IMR-90 (cell line): ENCODE measurements at regions not wholly inside any gene's neighbourhood (a gene's known extent, or its start where the extent isn't known, plus 50 kb on each side); places are given as distances from the start of the nearest gene placed in this dataset.

Experiments
- ATAC-seq: fragments of 200-7000 bp; cut with Tn5 transposase; 2 replicates; pipeline ENCODE4 v1.9.1; 2020; ENCODE audit warnings: low read depth, mild to moderate bottlenecking, moderate library complexity
- BruUV-seq: library from RNA; stranded (reverse); fragments of 400-500 nt; replicated peaks from 2 replicates; lab custom pipeline; 2021; lab: Mats Ljungman, UMichigan
- CTCF ChIA-PET: fragments of 300-600 bp; formaldehyde crosslinking; extraction: SDS; loops from one replicate; lab custom pipeline; 2021; ENCODE audit warnings: antibody characterized with exemption; lab: Yijun Ruan, JAX
- POLR2A ChIA-PET: fragments of 300-600 bp; sonication (Branson Sonifier 250); formaldehyde crosslinking; loops from one replicate; lab custom pipeline; 2022; ENCODE audit warnings: antibody characterized with exemption; ENCODE audit not compliant: unreplicated experiment; lab: Charles Lee
- DNase-seq: peaks from one replicate; pipeline ENCODE4 v3.0.0; 2013
- H2AFZ ChIP-seq: replicated peaks from 2 replicates; pipeline ENCODE3; 2013; ENCODE audit warnings: low read length, mild to moderate bottlenecking; ENCODE audit not compliant: poor library complexity
- H2AK5ac ChIP-seq: 2 replicates; pipeline ENCODE4 v1.6.1; 2013; ENCODE audit warnings: low read depth, low read length, inconsistent platforms
- H2AK9ac ChIP-seq: replicated peaks from 2 replicates; pipeline ENCODE3; 2013; ENCODE audit warnings: mild to moderate bottlenecking, low read depth, low read length, moderate library complexity; ENCODE audit not compliant: poor library complexity
- H2BK120ac ChIP-seq: 2 replicates; pipeline ENCODE4 v1.6.1; 2013; ENCODE audit warnings: low read depth, low read length, inconsistent platforms
- H2BK15ac ChIP-seq: 3 replicates; pipeline ENCODE4 v1.6.1; 2013; ENCODE audit warnings: low read depth, low read length, inconsistent platforms
- H2BK20ac ChIP-seq: 2 replicates; pipeline ENCODE4 v1.6.1; 2013; ENCODE audit warnings: low read depth, mild to moderate bottlenecking, inconsistent platforms, low read length, moderate library complexity
- H2BK5ac ChIP-seq: 2 replicates; pipeline ENCODE4 v1.6.1; 2013; ENCODE audit warnings: mild to moderate bottlenecking, low read depth, low read length, inconsistent platforms; ENCODE audit not compliant: poor library complexity, severe bottlenecking
- H3K14ac ChIP-seq: replicated peaks from 2 replicates; pipeline ENCODE4 v1.6.1; 2013; ENCODE audit warnings: low read depth, low read length, inconsistent platforms
- H3K18ac ChIP-seq: 2 replicates; pipeline ENCODE4 v1.6.1; 2013; ENCODE audit warnings: low read depth, low read length, control low read depth
- H3K23ac ChIP-seq: 2 replicates; pipeline ENCODE4 v1.6.1; 2013; ENCODE audit warnings: low read depth, low read length, inconsistent platforms
- H3K27ac ChIP-seq: 2 replicates; pipeline ENCODE4 v1.5.1; 2013; ENCODE audit warnings: mild to moderate bottlenecking, control low read depth, low read length; ENCODE audit not compliant: insufficient read depth
- H3K27me3 ChIP-seq: 2 replicates; pipeline ENCODE4 v1.6.1; 2013; ENCODE audit warnings: low read length; ENCODE audit not compliant: control insufficient read depth, insufficient read depth
- H3K36me3 ChIP-seq: 2 replicates; pipeline ENCODE4 v1.6.1; 2013; ENCODE audit warnings: low read length, mixed read lengths; ENCODE audit not compliant: control insufficient read depth, insufficient read depth
- H3K4ac ChIP-seq: 2 replicates; pipeline ENCODE4 v1.6.1; 2013; ENCODE audit warnings: low read depth, low read length, inconsistent platforms
- H3K4me1 ChIP-seq: 2 replicates; pipeline ENCODE4 v1.6.1; 2013; ENCODE audit warnings: low read length, mixed read lengths; ENCODE audit not compliant: control insufficient read depth, insufficient read depth
- H3K4me2 ChIP-seq: 2 replicates; pipeline ENCODE4 v1.6.1; 2013; ENCODE audit warnings: low read depth, mild to moderate bottlenecking, control low read depth, low read length, moderate library complexity
- H3K4me3 ChIP-seq: 2 replicates; pipeline ENCODE4 v1.5.1; 2013; ENCODE audit warnings: low read depth, mild to moderate bottlenecking, control low read depth, low read length, moderate library complexity; ENCODE audit not compliant: insufficient read depth
- H3K56ac ChIP-seq: 2 replicates; pipeline ENCODE4 v1.6.1; 2013; ENCODE audit warnings: low read length, inconsistent platforms; ENCODE audit not compliant: insufficient read depth; ENCODE audit errors: extremely low read depth
- H3K79me1 ChIP-seq, 2 experiments: 2 replicates each; pipeline ENCODE4 v1.6.1; 2013; ENCODE audit warnings: low read length in 2 of 2, inconsistent platforms in 1 of 2, low read depth in 1 of 2
- H3K9ac ChIP-seq: 2 replicates; pipeline ENCODE4 v1.6.1; 2013; ENCODE audit warnings: low read depth, low read length, control low read depth
- H3K9me1 ChIP-seq: 2 replicates; pipeline ENCODE4 v1.6.1; 2013; ENCODE audit warnings: low read length, inconsistent platforms; ENCODE audit not compliant: insufficient read depth
- H3K9me3 ChIP-seq: 2 replicates; pipeline ENCODE4 v1.6.1; 2013; ENCODE audit warnings: low read length; ENCODE audit not compliant: control insufficient read depth, insufficient read depth
- H4K20me1 ChIP-seq: 2 replicates; pipeline ENCODE4 v1.6.1; 2013; ENCODE audit warnings: low read length, inconsistent platforms; ENCODE audit not compliant: insufficient read depth
- H4K5ac ChIP-seq: 2 replicates; pipeline ENCODE4 v1.6.1; 2013; ENCODE audit warnings: mild to moderate bottlenecking, low read depth, low read length, control low read depth
- H4K8ac ChIP-seq, 2 experiments: 2 replicates each; pipeline ENCODE4 v1.6.1; 2013; ENCODE audit warnings: low read depth in 2 of 2, low read length in 2 of 2, control low read depth in 1 of 2, inconsistent platforms in 1 of 2
- H4K91ac ChIP-seq: 2 replicates; pipeline ENCODE4 v1.6.1; 2013; ENCODE audit warnings: low read depth, low read length, inconsistent platforms; ENCODE audit not compliant: insufficient read depth
- BHLHE40 ChIP-seq: fragments of 150-350 bp; IDR thresholded peaks from 2 replicates; pipeline ENCODE4 v1.6.1; 2016; ENCODE audit warnings: mild to moderate bottlenecking, low read depth, low read length
- CEBPB ChIP-seq: IDR thresholded peaks from 2 replicates; pipeline ENCODE4 v1.6.1; 2012; ENCODE audit warnings: low read depth, low read length, improper control_type of control experiment
- CHD1 ChIP-seq: IDR thresholded peaks from 2 replicates; pipeline ENCODE4 v1.6.1; 2012; ENCODE audit warnings: low read depth, low read length, improper control_type of control experiment
- FOS ChIP-seq: fragments of 150-350 bp; IDR thresholded peaks from 2 replicates; pipeline ENCODE4 v1.6.1; 2016; ENCODE audit warnings: low read depth, low read length
- MAFK ChIP-seq: IDR thresholded peaks from 2 replicates; pipeline ENCODE4 v1.6.1; 2012; ENCODE audit warnings: low read depth, low read length, improper control_type of control experiment
- MAZ ChIP-seq: IDR thresholded peaks from 2 replicates; pipeline ENCODE4 v1.6.1; 2012; ENCODE audit warnings: low read depth, mild to moderate bottlenecking, low read length, improper control_type of control experiment, moderate library complexity, borderline replicate concordance
- MXI1 ChIP-seq: IDR thresholded peaks from 2 replicates; pipeline ENCODE4 v1.6.1; 2012; ENCODE audit warnings: low read depth, mild to moderate bottlenecking, low read length, moderate library complexity, borderline replicate concordance
- NFE2L2 ChIP-seq: fragments of 150-350 bp; IDR thresholded peaks from 2 replicates; pipeline ENCODE4 v1.6.1; 2016; ENCODE audit warnings: low read depth, mild to moderate bottlenecking, low read length
- POLR2A ChIP-seq: IDR thresholded peaks from 2 replicates; pipeline ENCODE4 v1.6.1; 2012; ENCODE audit warnings: mild to moderate bottlenecking, low read depth, low read length
- RAD21 ChIP-seq: IDR thresholded peaks from 2 replicates; pipeline ENCODE4 v1.6.1; 2012; ENCODE audit warnings: low read length, improper control_type of control experiment
- RFX5 ChIP-seq: IDR thresholded peaks from 2 replicates; pipeline ENCODE4 v1.8.0; 2012; ENCODE audit warnings: low read depth, mild to moderate bottlenecking, low read length, moderate library complexity
- SMC3 ChIP-seq: fragments of 150-350 bp; IDR thresholded peaks from 2 replicates; pipeline ENCODE4 v1.6.1; 2016; ENCODE audit warnings: low read depth, mild to moderate bottlenecking, antibody characterized with exemption, low read length, moderate library complexity
- USF2 ChIP-seq: fragments of 150-350 bp; IDR thresholded peaks from 2 replicates; pipeline ENCODE4 v1.6.1; 2017; ENCODE audit warnings: mild to moderate bottlenecking, antibody characterized with exemption, low read length, low read depth
- WGBS, 2 experiments: methylation state at CpG; one replicate each; pipeline versions ENCODE4 v1.1.5 to v1.1.7; 2013; ENCODE audit warnings: missing lambda C conversion rate in 2 of 2; ENCODE audit not compliant: insufficient read length in 1 of 2; ENCODE audit errors: extremely low coverage in 2 of 2; 5-methylcytosine and 5-hydroxymethylcytosine counted together
- dilution Hi-C: fragments of 300-500 bp; cut with HindIII; formaldehyde crosslinking; loops from one replicate; pipeline ENCODE4 v1.14.3; 2018; ENCODE audit warnings: low sequenced_read_pairs; ENCODE audit not compliant: unreplicated experiment
- in situ Hi-C: fragments of 300-500 bp; cut with MboI; formaldehyde crosslinking; loops from 3 replicates; pipeline ENCODE4 v1.14.3; 2019; ENCODE audit warnings: low sequenced_read_pairs, inconsistent platforms, mixed read lengths
- intact Hi-C: fragments of 100-400 bp; cut with micrococcal nuclease; formaldehyde crosslinking; loops from 2 replicates; pipeline ENCODE4 v1.10.0; 2022

GRCh38 chr6:74928203-74928602, 277.6 kb downstream of the COL12A1 start:
- in situ Hi-C loops = no loop called here
- ChIA-PET POLR2A (no interaction called here), CTCF (interaction anchor here (1.7 kb wide), 1 partner anchor 12 kb away, joined by 4 read pairs; no protein-coding TSS in a partner anchor)
- Histone ChIP-seq H2BK15ac (0 out of 3 replicates have a peak overlapping the region, but pooled peaks have one; percentile 10), H2BK5ac (no peak overlapping the region), H3K4me2 (no peak overlapping the region), H2BK120ac (no peak overlapping the region), H4K5ac (no peak overlapping the region), H3K9ac (no peak overlapping the region), H3K9me3 (no peaks in the 10 kb centered on the region), H2AFZ (no peak overlapping the region), H3K23ac (no peak overlapping the region), H3K4me3 (no peak overlapping the region), H3K36me3 (no peaks in the 10 kb centered on the region), H3K56ac (no peak overlapping the region), H3K14ac (no peak overlapping the region), H4K8ac (no peak overlapping the region), H3K4ac (no peak overlapping the region), H3K18ac (no peak overlapping the region), H2AK5ac (no peak overlapping the region), H4K20me1 (no peaks in the 10 kb centered on the region), H3K79me1 (no peaks in the 10 kb centered on the region), H2BK20ac (no peak overlapping the region), H3K9me1 (peaks cover 3% of the 10 kb centered on the region; the same call in 1 of the 2 replicates), H3K4me1 (peaks cover 2% of the 10 kb centered on the region; the same call in 1 of the 2 replicates), H2AK9ac (no peak overlapping the region), H3K27ac (no peak overlapping the region), H4K91ac (no peak overlapping the region), H3K27me3 (no peaks in the 10 kb centered on the region)
- dilution Hi-C loops = no loop called here
- TF ChIP-seq MXI1 (no peak), NFE2L2 (no peak), MAZ (no peak), RAD21 (no peak), MAFK (no peak), CEBPB (no peak), BHLHE40 (no peak), FOS (no peak), POLR2A (no peak), USF2 (no peak), RFX5 (no peak), SMC3 (no peak), CHD1 (no peak)
- no TSS peak for BruUV-seq
- WGBS, 2 experiments = 100% methylated on average over 2 of the region's 4 CpGs; no CpG with 5 or more reads in 1 of the 2 experiments
- intact Hi-C loops = no loop called here
- ATAC-seq (no peak), DNase-seq (no peak)
